PC-9 (cell line): ENCODE measurements at regions not wholly inside any gene's neighbourhood (a gene's known extent, or its start where the extent isn't known, plus 50 kb on each side); places are given as distances from the start of the nearest gene placed in this dataset.

Experiments used
- EZH2 ChIP-seq: fragments of 200-600 bp; sonication (generic); IDR thresholded peaks from 2 replicates; pipeline ENCODE4 v1.8.0; 2017; ENCODE audit warnings: antibody characterized with exemption, low read depth
- TF ChIP-seq, protein P1 (sequence below): fragments of 200-600 bp; sonication (generic); conservative IDR thresholded peaks from 2 replicates; pipeline ENCODE4 v1.6.1; 2017; ENCODE audit warnings: mixed run types, antibody characterized with exemption, mild to moderate bottlenecking, moderate library complexity

DNA sequence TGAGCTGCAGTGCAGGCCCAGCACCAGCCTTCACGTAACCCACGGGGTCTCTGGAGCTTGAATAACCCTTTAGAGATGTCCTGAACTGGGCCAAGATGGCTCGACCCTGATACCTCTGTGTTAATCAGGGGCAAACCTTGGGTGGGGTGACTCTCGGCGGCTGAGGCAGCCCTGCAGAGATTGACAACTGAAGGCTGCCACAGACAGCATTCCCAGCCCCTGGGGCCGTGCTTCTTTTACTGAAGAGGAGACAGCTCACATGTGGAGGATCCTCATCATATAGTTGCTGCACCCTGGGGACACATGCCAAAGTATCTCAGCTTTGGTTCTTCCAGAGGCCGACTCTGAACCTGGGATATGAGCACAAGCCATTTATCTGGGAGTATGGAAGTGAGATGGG lies 57.3 kb upstream of the PTGFRN start:
- TF ChIP-seq, protein P1, sequence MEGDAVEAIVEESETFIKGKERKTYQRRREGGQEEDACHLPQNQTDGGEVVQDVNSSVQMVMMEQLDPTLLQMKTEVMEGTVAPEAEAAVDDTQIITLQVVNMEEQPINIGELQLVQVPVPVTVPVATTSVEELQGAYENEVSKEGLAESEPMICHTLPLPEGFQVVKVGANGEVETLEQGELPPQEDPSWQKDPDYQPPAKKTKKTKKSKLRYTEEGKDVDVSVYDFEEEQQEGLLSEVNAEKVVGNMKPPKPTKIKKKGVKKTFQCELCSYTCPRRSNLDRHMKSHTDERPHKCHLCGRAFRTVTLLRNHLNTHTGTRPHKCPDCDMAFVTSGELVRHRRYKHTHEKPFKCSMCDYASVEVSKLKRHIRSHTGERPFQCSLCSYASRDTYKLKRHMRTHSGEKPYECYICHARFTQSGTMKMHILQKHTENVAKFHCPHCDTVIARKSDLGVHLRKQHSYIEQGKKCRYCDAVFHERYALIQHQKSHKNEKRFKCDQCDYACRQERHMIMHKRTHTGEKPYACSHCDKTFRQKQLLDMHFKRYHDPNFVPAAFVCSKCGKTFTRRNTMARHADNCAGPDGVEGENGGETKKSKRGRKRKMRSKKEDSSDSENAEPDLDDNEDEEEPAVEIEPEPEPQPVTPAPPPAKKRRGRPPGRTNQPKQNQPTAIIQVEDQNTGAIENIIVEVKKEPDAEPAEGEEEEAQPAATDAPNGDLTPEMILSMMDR = no peak
- no peak for TF ChIP-seq EZH2
